Subcutaneous abdominal adipose tissue (tissue), 5 donors: ENCODE measurements at regions not wholly inside any gene's neighbourhood (a gene's known extent, or its start where the extent isn't known, plus 50 kb on each side); places are given as distances from the start of the nearest gene placed in this dataset.

Experiments used
- H3K27ac ChIP-seq: one replicate; pipeline ENCODE4 v1.7.0; 2013; ENCODE audit warnings: low read depth, mild to moderate bottlenecking, inconsistent platforms, low read length, moderate library complexity
- H3K27me3 ChIP-seq, 5 donors: one replicate each; pipeline ENCODE4 v1.7.0; 2013; ENCODE audit warnings: low read length in 5 of 5, inconsistent platforms in 1 of 5; ENCODE audit not compliant: control insufficient read depth in 5 of 5, insufficient read depth in 4 of 5
- H3K36me3 ChIP-seq, 5 donors: one replicate each; pipeline ENCODE4 v1.7.0; 2013; ENCODE audit warnings: low read length in 5 of 5; ENCODE audit not compliant: control insufficient read depth in 5 of 5, insufficient read depth in 5 of 5
- H3K4me1 ChIP-seq, 5 donors: one replicate each; pipeline ENCODE4 v1.7.0; 2013; ENCODE audit warnings: low read length in 5 of 5, mild to moderate bottlenecking in 3 of 5, moderate library complexity in 1 of 5; ENCODE audit not compliant: control insufficient read depth in 5 of 5, insufficient read depth in 5 of 5
- H3K4me3 ChIP-seq, 5 donors: one replicate each; pipeline ENCODE4 v1.7.0; 2013; ENCODE audit warnings: low read length in 5 of 5, low read depth in 1 of 5
- H3K9ac ChIP-seq, 5 donors: one replicate each; pipeline ENCODE4 v1.7.0; 2013; ENCODE audit warnings: low read length in 5 of 5, mild to moderate bottlenecking in 4 of 5, moderate library complexity in 3 of 5
- H3K9me3 ChIP-seq, 5 donors: one replicate each; pipeline ENCODE4 v1.7.0; 2013; ENCODE audit warnings: low read length in 5 of 5; ENCODE audit not compliant: control insufficient read depth in 5 of 5
- donor health status: healthy.
- donor health status: healthy.
- donor health status: healthy.
- donor health status: healthy.
- donor health status: healthy.

GRCh38 chr2:58870704-58871103 lies 629.6 kb upstream of the FANCL start:
- H3K9me3 ChIP-seq: no peaks in the 10 kb centered on the region
- H3K4me3 ChIP-seq: no peak overlapping the region
- no peaks in the 10 kb centered on the region for H3K27me3 ChIP-seq
- H3K4me1 ChIP-seq: peaks cover 0 to 3% (median 0%) of the 10 kb centered on the region in 5 donors
- H3K9ac ChIP-seq: no peak overlapping the region
- no peak overlapping the region for H3K27ac ChIP-seq
- H3K36me3 ChIP-seq: no peaks in the 10 kb centered on the region

DNA sequence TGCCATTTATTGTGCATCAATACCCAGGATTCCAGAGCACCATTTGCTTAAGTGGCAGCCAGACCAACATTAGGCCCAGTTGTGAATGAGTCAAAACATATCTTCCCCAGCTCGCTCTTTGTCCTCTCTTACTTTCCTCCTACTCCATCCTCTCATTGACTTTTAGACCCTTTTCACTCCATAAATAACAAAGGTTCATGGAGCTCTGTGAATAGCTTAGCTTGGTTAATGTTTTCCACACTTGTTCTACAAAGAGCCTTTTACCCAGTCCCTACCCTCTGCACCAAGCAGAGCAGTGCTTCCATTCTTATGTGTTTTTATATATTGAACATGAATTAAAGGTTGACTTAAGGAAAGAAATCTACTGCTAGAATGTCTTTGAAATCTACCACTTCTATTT lies 625.8 kb upstream of the FANCL start:
- Histone ChIP-seq H3K4me1 (no peaks in the 10 kb centered on the region), H3K9ac (no peak overlapping the region), H3K27me3 (no peaks in the 10 kb centered on the region), H3K9me3 (no peaks in the 10 kb centered on the region), H3K36me3 (no peaks in the 10 kb centered on the region), H3K4me3 (no peak overlapping the region), H3K27ac (no peak overlapping the region)

- Histone ChIP-seq H3K27ac (no peak overlapping the region), H3K9ac (no peak overlapping the region), H3K4me1 (no peaks in the 10 kb centered on the region), H3K4me3 (no peak overlapping the region), H3K9me3 (no peaks in the 10 kb centered on the region), H3K27me3 (no peaks in the 10 kb centered on the region), H3K36me3 (no peaks in the 10 kb centered on the region)
Observed at GRCh38 chr2:58866527-58866926, 625.4 kb upstream of the FANCL start.

DNA sequence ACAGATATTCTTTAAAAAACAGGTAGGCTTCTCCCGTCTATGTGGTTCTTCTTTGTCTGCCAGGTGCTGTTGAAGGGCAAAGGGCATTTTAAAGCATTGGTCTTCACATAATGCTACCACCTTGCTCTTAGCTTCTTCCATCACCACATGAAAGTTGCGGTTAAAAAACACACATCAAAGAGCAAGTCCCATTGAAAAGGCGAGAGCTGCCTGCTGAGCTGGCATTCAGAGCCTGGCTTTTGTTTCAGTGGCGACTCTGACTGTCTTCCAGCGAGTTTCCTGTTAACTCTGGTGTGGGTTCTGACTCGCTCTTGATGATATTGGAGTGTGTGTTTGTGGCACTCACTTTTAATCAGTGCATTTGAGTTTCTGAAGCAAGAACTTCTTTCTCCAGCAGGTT lies 624.9 kb upstream of the FANCL start:
- Histone ChIP-seq H3K4me1 (no peaks in the 10 kb centered on the region), H3K27ac (no peak overlapping the region), H3K9me3 (no peaks in the 10 kb centered on the region), H3K36me3 (no peaks in the 10 kb centered on the region), H3K27me3 (no peaks in the 10 kb centered on the region), H3K4me3 (no peak overlapping the region), H3K9ac (no peak overlapping the region)

DNA sequence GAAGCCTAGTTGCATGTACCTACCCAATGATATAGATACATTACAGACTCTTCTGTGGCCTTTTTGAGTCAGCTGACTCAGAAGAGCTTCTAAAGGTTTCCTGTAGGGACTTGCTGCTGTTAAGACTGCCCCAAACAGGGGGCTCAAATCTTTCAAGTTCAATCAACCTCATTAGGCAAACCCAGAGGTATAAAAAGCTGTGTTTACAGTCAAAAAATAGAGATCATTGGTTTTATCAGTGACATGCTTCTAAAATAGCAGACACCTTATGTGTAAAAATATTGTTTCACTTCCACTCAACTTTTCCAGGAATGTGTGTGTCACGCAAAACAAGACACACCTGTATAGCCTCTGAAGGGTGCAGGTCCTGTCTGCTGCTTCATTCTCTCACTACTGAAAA lies 624.3 kb upstream of the FANCL start:
- Histone ChIP-seq H3K9ac (no peak overlapping the region), H3K27ac (no peak overlapping the region), H3K4me3 (no peak overlapping the region), H3K4me1 (no peaks in the 10 kb centered on the region), H3K36me3 (no peaks in the 10 kb centered on the region), H3K27me3 (no peaks in the 10 kb centered on the region), H3K9me3 (no peaks in the 10 kb centered on the region)

GRCh38 chr2:58862244-58862643 lies 621.1 kb upstream of the FANCL start:
- no peak overlapping the region for H3K4me3 ChIP-seq
- H3K27me3 ChIP-seq: no peaks in the 10 kb centered on the region
- no peak overlapping the region for H3K9ac ChIP-seq
- H3K9me3 ChIP-seq: peaks cover 0 to 11% (median 4%) of the 10 kb centered on the region in 5 donors
- no peaks in the 10 kb centered on the region for H3K36me3 ChIP-seq
- H3K27ac ChIP-seq: no peak overlapping the region
- H3K4me1 ChIP-seq: no peaks in the 10 kb centered on the region

DNA sequence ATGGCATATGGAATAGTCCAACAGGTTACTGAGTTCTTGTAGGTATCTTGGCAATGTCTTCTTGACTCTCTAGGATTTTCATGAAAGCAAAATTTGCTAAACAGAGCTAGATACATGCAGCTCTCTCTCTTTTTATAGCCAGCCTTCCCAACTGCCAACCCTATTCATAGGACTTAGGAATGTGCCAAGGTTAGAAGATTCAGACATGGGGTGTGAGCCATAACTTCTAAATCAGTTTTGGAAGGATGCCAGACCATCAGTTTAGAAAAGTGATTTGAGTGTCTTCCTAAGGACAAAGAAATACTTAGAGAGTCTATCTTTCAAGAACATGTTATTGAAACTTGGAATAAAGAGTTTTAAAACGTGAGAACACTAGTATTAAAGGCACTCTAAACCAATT lies 619.5 kb upstream of the FANCL start:
- Histone ChIP-seq H3K27ac (no peak overlapping the region), H3K36me3 (no peaks in the 10 kb centered on the region), H3K9me3 (peaks cover 0 to 16% (median 8%) of the 10 kb centered on the region in 5 donors), H3K4me3 (no peak overlapping the region), H3K27me3 (no peaks in the 10 kb centered on the region), H3K4me1 (no peaks in the 10 kb centered on the region), H3K9ac (no peak overlapping the region)

DNA sequence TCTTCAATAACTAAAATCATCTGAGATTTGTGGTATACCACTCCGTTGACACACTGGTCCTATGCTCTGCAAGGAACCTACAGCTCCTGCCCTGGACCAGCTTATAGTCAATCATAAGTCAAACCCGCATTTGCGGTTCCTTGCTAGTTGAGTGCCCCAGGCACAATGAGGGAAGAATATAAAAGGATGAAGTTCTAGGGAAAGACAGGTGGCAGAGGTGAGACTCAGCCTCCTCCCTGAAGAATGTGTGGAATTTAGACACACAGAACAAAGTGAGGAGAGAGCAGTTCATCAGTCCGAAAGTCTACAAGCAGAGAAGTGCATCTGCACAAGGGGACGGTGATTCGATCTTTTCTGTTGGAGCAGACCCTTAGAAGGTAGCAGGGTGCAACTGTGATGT lies 615.0 kb upstream of the FANCL start:
- Histone ChIP-seq H3K9me3 (peaks cover 0 to 16% (median 8%) of the 10 kb centered on the region in 5 donors), H3K9ac (no peak overlapping the region), H3K27ac (no peak overlapping the region), H3K4me1 (no peaks in the 10 kb centered on the region), H3K36me3 (no peaks in the 10 kb centered on the region), H3K27me3 (no peaks in the 10 kb centered on the region), H3K4me3 (no peak overlapping the region)

DNA sequence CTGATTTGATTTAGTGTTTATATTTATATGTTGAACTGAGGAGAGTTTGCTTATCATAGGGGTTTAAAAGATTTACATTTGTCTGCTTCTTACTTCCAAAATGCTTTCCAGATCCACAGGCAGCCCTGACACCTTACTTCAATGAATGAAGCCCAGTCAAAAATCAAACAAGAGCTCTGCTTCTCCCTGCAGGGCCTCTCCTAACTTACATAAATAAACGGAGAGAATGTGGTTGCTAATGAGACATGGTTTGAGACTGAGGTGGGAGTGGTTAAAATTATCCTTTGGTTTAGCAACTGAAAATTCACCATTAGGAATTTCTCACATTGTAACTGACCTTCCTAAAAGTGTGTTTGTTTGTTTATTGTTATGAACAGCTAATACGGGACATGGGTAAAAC lies 612.3 kb upstream of the FANCL start:
- Histone ChIP-seq H3K9me3 (peaks cover 0 to 16% (median 8%) of the 10 kb centered on the region in 5 donors), H3K4me1 (no peaks in the 10 kb centered on the region), H3K27me3 (no peaks in the 10 kb centered on the region), H3K4me3 (no peak overlapping the region), H3K36me3 (no peaks in the 10 kb centered on the region), H3K27ac (no peak overlapping the region), H3K9ac (no peak overlapping the region)

DNA sequence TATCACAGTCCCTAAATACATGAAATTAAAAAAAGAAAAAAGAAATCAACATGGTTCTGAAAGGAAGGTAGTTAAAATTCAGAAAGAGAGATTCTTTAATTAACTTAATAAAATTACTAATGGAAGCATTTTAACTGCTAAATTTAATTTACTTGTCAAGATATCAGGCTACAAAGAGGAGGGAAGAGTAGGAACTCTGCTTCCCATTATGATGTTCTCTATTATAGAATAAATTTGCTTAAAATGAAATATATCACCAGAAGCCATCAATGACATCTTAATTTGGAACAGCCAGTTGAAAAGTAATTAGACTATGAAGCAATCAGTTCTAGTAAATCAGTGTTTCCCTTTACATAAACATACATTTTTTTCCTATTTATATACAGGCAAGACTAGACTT lies 611.8 kb upstream of the FANCL start:
- no peak overlapping the region for H3K4me3 ChIP-seq
- H3K4me1 ChIP-seq: no peaks in the 10 kb centered on the region
- no peaks in the 10 kb centered on the region for H3K27me3 ChIP-seq
- H3K27ac ChIP-seq: no peak overlapping the region
- H3K36me3 ChIP-seq: no peaks in the 10 kb centered on the region
- H3K9ac ChIP-seq: no peak overlapping the region
- H3K9me3 ChIP-seq: peaks cover 0 to 16% (median 8%) of the 10 kb centered on the region in 5 donors

- H3K9me3 ChIP-seq: peaks cover 0 to 11% (median 4%) of the 10 kb centered on the region in 5 donors
- H3K27ac ChIP-seq: no peak overlapping the region
- H3K4me3 ChIP-seq: no peak overlapping the region
Observed at GRCh38 chr2:58852243-58852642, 611.1 kb upstream of the FANCL start.

More at GRCh38 chr2:58852243-58852642, 611.1 kb upstream of the FANCL start:
- Histone ChIP-seq H3K27me3 (no peaks in the 10 kb centered on the region), H3K4me1 (no peaks in the 10 kb centered on the region), H3K9ac (no peak overlapping the region), H3K36me3 (no peaks in the 10 kb centered on the region)
